GM11168 (cell line): ENCODE measurements at regions not wholly inside any gene's neighbourhood (a gene's known extent, or its start where the extent isn't known, plus 50 kb on each side); places are given as distances from the start of the nearest gene placed in this dataset.

Experiments
- in situ Hi-C: fragments of 300-500 bp; cut with MboI; formaldehyde crosslinking; loops from one replicate; pipeline ENCODE4 v1.12.0; 2022; ENCODE audit warnings: low sequenced_read_pairs; ENCODE audit not compliant: unreplicated experiment

DNA sequence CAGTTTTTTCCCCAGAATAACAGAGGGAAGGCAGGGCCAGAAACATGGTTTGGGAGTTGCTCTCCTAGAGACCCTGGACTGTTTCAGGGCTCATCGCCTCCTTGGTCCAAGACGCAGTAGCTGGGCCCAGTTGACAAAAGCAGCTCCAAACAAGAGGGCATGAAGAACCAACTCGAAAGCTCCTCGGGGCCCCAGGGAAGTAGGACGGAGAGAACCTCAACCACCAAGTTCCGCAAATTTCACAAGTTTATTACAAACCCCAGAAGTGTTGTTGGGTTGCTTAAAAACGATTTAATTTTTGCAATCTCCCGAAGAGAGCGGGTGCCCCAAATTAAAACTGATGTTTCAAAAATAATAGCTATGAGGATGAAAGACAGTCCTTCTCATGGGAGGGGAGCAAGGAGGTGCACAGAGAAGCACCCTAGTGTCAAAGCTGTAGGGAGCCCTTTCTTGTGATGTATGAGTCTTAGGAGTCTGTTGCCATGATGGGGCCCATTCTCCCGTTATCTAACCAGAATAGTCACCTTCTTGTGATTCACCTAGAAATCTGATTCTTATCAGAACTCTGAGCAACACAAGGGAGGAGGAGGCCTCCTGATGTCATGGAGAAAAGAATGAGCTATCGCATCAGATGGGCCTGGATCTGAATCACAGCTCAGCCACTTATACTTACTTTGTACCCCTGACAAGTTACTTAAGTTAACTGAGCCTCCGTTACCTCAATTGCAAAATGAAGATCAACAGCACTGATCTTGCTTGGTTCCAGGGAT, 165.7 kb upstream of the IRF2BP2 start:
- in situ Hi-C loops, result no loop called here

DNA sequence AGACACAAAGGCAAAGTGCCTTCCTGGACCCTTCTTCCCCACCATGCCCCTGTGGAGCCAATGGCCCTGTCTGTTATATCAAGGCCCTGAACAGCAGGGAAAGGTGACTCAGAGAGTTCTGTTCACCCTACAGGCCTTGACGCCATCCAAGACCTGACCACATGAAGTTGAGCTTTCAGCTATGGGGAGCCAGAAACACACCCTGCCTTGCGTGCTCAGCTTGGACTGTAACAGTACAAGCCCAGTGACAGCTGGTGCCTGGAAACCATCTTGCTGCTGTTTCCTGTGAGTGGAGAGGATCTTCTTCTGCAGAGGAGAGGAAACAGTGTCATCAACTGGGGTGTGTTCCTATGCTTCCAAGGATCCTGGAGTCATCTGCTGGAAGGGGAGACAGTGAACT, 165.0 kb upstream of the IRF2BP2 start:
- in situ Hi-C loops, result loop anchor here (25.0 kb wide), 1 partner anchor 312 kb away; no protein-coding TSS in a partner anchor

DNA sequence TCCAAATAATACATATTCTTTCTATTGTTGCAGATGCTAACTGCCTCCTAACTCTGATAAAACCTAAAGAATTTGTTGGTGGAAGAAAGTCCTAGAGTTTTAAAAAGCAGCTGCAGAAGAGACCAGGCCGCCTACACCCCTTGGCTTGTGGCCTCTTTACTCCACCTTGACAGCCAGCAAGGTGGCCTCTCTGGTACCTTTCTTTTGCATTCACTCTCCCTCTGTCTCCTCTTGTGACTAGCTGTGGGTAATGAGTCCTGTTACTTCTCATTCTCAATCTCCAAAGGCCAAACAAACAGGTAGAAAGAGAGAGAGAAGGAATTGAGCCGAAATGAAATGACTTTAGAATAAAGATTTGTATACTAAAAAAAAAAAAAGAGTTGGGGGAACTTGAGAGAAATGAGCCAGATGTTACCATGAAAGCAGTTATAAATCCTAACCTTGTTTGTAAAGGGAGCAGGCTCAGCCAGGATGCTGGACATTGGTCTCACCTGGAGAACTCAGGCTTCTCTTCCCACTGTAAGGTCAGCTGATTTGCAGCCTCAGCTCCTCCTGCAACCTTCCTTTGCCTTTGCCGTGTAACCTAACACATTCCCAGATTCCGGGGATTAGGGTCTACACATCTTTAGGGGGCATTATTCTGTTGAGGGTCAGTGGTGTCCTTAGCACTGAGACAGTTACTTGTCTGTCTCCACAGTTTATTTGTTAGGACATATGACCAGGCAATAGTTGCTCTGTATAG, 164.1 kb upstream of the IRF2BP2 start:
- in situ Hi-C loops, result loop anchor here (25.0 kb wide), 1 partner anchor 313 kb away; no protein-coding TSS in a partner anchor

DNA sequence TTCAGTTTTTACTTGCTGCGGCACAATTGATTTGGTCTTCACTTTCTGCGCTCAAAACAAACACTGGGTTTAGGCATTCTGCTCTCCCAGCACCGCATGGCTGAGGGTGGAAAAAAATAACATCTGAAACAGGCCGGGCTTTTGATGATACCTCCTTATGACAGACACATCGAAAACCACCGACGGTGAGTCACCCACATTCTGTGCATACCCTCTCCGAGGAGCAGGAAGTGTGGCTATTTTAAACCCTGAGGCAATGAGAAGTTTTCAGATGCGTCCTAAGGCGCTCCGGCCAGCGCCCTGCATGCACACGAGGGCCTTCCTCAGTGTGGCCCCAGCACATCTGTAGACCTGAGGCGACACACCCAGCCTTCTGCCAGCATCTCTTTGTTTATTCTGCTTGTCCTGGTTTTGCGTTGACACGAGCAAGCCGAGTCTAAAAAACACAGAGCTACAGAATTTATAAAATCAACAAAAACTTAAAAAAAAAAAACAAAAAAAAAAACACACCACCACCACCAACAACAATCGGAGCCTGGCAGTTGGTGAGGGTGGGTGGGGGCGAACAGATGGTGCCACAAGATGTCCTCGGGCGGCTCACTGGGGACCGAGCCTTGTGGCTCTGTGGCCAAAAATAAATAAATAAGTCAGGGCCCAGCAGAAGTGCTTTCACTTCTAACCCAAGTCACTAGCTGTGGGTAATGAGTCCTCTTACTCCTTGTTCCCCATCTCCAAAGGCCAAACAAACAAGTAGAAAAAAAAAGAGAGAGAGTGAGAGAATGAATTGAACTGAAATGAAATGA, 162.6 kb upstream of the IRF2BP2 start:
- in situ Hi-C loops, result loop anchor here (25.0 kb wide), 1 partner anchor 315 kb away; no protein-coding TSS in a partner anchor

DNA sequence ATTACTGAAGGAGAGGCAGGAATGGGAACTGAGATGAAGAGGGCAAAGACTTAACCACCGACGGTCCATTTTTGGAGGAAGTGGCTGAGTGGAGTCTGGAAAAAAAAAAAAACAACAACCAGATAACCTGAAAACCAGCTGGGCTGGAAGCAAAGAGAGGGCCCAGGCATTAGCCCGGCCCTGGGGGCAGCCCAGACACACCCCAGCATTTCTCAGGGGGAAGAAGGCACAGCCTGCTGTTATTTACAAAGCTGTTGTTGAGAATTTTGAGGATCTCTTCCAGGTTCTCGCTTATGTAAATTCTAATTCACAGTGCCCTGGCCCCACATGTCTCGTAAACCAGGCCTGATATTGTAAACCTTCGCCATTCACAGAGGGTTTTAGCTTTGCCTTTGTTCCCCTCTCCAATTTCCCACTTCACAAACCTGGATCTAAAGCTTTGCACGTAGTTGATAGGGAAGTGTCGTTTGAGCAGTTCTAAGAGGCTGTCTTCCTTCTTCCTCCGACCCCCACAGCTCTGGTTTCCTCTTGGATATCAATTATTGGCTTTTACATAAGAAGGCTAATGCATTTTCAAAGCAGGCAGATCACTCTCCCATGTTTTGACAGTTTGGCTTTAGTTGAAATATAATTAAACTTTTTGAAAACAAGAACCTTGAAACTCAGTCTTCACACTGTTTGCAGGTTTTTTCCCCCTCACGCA, 161.8 kb upstream of the IRF2BP2 start:
- in situ Hi-C loops, result loop anchor here (25.0 kb wide), 1 partner anchor 316 kb away; no protein-coding TSS in a partner anchor

DNA sequence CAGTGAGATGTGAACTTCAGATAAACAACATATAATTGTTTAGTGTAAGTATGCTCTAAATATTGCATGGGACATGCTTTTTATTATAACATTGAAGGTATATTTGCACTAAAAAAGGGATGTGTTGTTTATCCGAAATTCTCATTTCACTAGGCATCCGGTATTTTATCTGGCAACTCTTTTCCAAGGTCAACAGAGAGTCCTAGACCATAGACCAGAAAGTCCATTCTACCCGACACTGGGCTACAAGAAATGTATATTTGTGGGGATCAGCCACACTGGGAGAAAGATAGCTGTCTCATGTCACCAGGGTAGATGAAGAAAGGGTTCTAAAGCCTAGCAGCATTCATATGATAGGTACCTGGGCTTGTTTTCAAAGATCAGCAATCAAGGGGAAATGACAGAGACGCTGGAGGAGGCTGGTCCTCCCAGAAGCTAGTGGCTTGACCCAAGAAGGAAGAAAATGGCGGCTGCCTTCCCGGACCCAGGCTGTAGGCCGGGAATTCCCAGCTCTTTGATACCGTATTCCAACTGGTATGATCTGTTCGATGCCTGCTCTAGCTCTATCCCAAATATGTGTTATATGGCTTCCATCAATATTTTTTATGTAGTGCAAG, 161.1 kb upstream of the IRF2BP2 start:
- in situ Hi-C loops, result loop anchor here (25.0 kb wide), 1 partner anchor 316 kb away; no protein-coding TSS in a partner anchor

DNA sequence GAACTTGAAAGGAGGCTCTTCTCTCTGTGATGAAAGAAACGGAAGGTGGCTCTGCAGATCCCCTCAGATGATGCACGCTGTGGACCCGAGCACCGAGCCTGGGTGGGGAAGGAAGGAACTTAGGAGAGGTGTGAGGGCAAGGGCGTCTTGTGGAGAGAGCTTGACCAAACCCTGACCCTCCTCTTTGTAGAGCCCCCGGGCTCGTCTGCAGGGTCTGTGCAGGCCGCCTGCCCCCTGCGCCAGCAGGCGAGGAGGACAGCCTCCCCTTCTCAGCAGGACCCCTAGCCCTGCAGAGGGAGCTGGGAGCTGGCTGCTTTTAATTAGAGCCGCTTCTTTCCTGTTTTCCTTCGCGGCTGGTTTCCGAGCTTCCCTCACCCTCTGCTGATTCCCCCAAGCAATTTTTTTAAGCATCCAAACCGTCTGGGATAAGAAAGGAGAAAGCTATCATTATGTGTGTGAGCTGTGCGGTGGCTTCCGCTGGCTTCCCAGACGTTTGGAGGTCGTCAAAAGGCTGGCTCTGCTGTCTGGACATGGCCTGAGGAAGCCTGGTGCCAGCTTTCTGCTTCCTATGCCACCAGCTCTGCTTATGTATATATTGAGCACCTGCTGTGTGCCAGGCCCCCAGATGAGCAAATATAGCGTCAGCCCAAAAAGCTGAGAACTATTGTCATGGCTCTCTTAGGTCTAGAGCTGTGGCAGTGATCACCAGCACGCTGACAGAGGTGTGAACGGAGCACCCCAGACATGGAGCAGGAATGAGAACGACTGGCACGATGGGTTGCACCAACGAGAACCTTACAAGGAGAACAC, 160.2 kb upstream of the IRF2BP2 start:
- in situ Hi-C loops, result loop anchor here (25.0 kb wide), 1 partner anchor 317 kb away; no protein-coding TSS in a partner anchor

DNA sequence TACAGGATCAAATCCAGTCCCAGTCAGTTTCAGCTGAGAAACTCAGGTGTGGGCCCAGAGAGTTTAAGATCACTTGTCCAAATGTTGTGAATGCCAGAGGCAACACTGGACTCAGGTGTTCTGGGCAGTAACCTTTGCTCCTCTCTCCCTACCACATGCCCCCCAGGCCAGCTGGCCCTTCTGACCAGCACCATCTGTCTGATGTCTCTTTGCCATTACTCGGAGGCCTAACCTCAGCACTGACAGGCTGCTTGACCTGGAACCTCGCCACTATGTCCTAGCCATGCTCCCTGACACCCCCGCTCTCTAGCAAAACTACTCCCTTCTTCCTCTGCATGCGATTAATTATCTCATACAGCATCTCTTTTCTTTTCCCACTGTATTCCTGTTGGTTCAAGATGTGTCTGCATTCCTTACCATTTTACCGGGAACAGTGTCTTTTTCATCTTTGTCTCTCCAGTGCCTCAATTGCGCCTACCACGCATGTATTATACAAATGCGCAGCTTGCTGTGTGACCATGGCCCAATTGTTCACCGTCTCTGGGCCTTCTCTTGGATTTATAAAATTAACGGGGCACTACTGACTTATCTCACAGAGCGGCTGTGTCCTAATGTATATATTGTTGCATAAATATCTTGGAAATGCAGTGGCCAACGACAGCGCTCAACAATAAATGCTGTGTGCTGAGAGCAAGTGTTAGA, 159.5 kb upstream of the IRF2BP2 start:
- in situ Hi-C loops, result loop anchor here (25.0 kb wide), 1 partner anchor 318 kb away; no protein-coding TSS in a partner anchor

DNA sequence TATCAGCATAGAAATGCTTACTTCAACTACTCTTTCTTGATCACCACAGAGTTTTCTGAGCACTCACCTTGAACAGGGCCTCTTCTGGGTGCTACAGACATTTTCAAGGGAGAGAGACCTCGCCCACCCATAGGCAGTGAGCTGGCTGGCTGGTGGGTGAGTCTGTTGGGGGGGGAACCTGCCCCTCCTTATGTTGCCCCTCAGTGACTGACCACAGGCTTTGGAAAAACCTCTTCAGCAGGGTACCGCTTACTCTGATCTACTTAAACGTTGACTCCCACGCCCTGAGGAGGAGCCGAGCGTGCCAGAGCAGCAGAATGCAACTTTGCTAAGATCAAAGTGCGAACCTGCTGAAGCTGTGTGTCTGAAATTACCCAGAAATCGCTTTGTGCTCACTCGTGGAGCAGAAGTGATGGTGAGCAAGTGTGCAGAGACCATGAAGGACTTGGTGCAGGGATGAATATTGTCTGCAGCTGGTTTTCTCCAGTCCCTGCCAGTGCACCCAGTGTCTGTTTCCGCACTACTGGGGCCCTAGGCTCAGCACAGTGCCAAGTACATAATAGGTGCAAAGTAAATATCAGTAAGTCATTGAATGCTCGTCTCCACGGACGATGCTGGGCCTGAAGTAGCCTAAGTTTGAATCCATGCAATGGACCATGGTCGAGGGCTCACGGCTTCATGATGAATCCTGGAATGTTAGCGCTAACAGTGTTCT, 158.7 kb upstream of the IRF2BP2 start:
- in situ Hi-C loops, result loop anchor here (25.0 kb wide), 1 partner anchor 319 kb away; no protein-coding TSS in a partner anchor

DNA sequence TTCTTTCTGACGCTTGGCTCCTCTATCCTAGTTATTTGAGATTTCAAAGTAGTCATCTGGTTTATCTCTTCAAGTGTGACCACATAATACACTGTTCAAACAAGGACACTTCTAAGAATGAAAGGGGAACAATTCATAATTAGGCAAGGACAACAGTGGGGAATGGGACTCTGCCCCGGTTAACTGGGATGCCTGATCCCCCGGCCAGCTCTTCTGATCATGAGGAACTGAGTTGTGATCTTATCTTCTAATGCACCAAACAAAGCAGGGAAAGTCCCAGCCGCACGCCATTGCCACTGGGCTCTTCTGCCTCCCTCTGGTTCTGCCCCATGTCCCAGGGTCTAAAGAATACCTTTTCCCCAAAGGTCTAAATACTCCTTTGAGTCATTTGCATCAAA, 158.2 kb upstream of the IRF2BP2 start:
- in situ Hi-C loops, result loop anchor here (25.0 kb wide), 1 partner anchor 319 kb away; no protein-coding TSS in a partner anchor

DNA sequence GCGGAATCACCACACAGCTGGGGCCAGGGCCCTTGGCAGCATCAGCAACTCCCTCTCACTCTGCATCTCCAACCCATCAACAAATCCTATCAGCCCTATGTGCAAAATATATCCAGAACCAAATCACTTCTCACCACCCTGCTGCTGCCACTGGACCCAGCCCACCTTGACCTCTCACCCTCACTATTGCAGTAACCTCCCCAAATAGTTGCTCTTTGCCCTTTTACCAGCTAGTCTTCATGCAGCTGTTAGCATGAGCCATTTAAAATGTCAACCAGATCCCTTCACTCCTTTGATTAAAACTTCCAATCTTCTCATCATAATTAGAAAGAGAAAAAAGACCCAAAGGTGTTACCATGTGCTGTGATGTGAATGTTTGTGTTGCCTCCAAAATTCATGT, 155.7 kb upstream of the IRF2BP2 start:
- in situ Hi-C loops, result loop anchor here (25.0 kb wide), 1 partner anchor 322 kb away; no protein-coding TSS in a partner anchor

DNA sequence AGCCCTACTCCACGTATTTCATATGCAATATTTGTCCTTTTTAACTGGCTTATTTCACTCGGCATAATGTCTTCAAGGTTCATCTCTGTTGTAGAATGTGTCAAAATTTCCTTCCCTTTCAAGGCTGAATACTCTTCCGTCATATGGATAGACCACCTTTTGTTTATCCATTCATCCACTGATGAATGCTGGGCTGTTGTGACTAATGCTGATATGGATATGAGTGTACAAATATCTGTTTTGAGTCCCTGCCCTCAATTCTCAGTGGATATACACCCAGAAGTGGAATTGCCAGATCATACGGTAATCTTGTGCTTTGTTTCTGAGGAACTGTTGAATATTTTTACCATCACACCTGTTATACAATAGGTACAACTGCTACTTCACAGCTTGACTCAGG, 155.2 kb upstream of the IRF2BP2 start:
- in situ Hi-C loops, result loop anchor here (25.0 kb wide), 1 partner anchor 322 kb away; no protein-coding TSS in a partner anchor

DNA sequence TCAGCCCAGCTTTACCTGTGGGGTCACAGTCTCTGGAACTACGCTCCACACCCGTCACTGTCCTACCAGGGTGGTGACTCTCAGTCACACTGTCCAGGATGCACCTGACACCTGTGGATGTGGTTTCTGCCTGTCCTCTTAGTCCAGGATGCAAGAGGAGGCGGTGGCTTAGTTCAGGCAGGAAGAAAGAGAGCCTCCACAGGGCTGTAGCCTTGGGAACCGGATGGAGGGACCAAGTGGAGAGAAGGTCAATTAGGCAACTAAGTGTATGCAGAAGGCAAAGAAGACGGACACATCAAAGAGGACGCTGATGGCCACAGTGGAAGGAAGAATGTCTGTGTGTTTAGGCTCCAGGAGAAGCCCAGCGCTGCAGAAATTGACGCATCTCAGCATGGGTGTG, 153.9 kb upstream of the IRF2BP2 start:
- in situ Hi-C loops, result loop anchor here (25.0 kb wide), 1 partner anchor 323 kb away; no protein-coding TSS in a partner anchor

DNA sequence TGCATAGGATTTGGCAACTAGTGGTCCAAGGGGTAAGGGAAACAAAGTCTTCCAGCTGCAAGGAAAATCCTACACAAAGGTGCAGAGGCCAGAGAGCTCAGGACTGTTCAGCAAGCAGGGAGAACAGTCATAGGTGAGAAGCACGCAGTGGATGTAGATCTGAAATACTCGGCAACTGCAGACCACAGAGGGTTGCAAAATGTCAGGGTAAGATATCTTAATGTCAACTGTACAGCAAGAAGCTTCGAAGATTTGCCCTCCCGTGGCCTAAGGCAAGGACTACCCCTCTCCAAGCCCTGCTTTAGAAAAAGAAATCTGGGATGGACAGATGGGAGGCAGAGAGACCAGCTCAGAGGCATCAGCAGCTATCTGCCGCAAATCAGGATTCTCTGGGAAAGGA, 153.4 kb upstream of the IRF2BP2 start:
- in situ Hi-C loops, result loop anchor here (25.0 kb wide), 1 partner anchor 324 kb away; no protein-coding TSS in a partner anchor

DNA sequence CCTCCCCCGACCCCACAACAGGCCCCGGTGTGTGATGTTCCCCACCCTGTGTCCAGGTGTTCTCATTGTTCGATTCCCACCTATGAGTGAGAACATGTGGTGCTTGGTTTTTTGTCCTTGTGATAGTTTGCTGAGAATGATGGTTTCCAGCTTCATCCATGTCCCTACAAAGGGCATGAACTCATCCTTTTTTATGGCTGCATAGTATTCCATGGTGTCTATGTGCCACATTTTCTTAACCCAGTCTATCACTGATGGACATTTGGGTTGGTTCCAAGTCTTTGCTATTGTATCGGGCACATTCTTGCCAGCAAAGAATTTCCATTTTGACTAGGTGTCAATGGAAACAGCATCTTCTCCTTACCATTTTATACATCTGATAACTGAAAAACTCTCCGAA, 152.1 kb upstream of the IRF2BP2 start:
- in situ Hi-C loops, result loop anchor here (25.0 kb wide), 1 partner anchor 325 kb away; no protein-coding TSS in a partner anchor

DNA sequence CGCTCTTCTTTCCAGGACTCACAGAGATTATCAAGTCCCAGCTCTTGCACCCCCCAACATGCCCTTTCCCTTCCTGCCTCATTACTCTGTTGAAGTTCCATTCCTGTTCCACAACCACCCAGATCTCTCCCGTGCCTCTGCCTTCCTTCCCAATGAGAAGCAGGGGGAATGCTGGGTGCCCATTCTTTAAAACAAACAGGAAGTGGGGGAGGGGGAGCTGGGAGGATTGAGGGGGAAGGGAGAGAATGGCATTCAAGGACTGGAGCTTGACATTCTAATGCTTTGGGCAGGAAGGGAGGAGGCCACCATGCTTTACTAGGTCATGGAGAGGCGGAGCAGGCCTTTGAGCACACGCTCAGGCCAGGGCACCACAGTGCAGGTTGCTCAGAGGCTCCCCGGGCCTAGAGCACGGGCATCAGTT, 150.3 kb upstream of the IRF2BP2 start:
- in situ Hi-C loops, result loop anchor here (25.0 kb wide), 1 partner anchor 327 kb away; no protein-coding TSS in a partner anchor

DNA sequence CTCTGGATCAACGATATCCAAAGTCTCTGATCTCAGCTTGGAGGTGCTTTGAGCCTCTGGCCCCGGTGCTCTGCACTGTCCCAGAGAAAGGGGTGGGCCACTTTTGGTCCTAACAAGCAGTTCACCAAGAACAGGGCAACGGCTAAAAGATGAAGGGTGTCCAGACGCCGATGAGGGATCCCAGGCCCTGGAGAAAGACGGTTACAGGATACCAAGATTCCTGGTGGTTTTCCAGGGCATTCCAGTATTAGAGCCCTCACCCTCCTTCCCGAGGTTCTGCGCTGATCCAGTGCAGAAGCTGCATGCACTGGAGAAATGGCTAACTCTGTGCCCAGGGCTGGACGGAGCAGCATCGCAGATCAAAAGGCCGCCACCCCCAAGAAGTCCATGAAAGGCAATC, 149.9 kb upstream of the IRF2BP2 start:
- in situ Hi-C loops, result loop anchor here (25.0 kb wide), 1 partner anchor 327 kb away; no protein-coding TSS in a partner anchor
